Activated CD4-positive, alpha-beta T cell treated with anti-CD3 and anti-CD28 coated beads, Interleukin-2, amount 10 ng/mL, durations not matched to agents 7 days and 5 days (primary cell): ENCODE measurements at regions not wholly inside any gene's neighbourhood (a gene's known extent, or its start where the extent isn't known, plus 50 kb on each side); places are given as distances from the start of the nearest gene placed in this dataset.
"Not testable (repeated sequence)": the region's sequence is repeated elsewhere in the genome, so short reads cannot be mapped to it uniquely, and the experiment has no call there.

Source experiments
- CTCF ChIA-PET: fragments of 350-600 bp; sonication (Branson Sonifier 250); formaldehyde crosslinking; loops from one replicate; lab custom pipeline; 2021; ENCODE audit warnings: antibody characterized with exemption; lab: Charles Lee
- POLR2A ChIA-PET: fragments of 350-600 bp; sonication (Branson Sonifier 250); formaldehyde crosslinking; loops from one replicate; lab custom pipeline; 2021; ENCODE audit warnings: antibody characterized with exemption; lab: Charles Lee
- DNase-seq: peaks from one replicate; pipeline ENCODE4 v3.0.0-alpha.2; 2020
- H3K27ac Mint-ChIP-seq: one replicate; pipeline ENCODE4 v1.8.0; 2021; ENCODE audit warnings: mild to moderate bottlenecking, moderate library complexity, mixed read lengths
- H3K27me3 Mint-ChIP-seq: one replicate; pipeline ENCODE4 v1.8.0; 2021; ENCODE audit warnings: mixed read lengths
- H3K36me3 Mint-ChIP-seq: one replicate; pipeline ENCODE4 v1.8.0; 2021; ENCODE audit warnings: low read depth, mixed read lengths
- H3K4me1 Mint-ChIP-seq: one replicate; pipeline ENCODE4 v1.8.0; 2021; ENCODE audit warnings: mixed read lengths
- H3K4me3 Mint-ChIP-seq: one replicate; pipeline ENCODE4 v1.8.0; 2021; ENCODE audit warnings: mild to moderate bottlenecking, moderate library complexity, mixed read lengths
- H3K9me3 Mint-ChIP-seq: one replicate; pipeline ENCODE4 v1.8.0; 2021; ENCODE audit warnings: mixed read lengths

GRCh38 chr7:65609131-65609530 is 235.5 kb downstream of the ZNF92 start:
- ChIA-PET CTCF (no interaction called here), POLR2A (no interaction called here)
- DNase-seq: no peak
- H3K36me3 Mint-ChIP-seq: no peaks in the 10 kb centered on the region
- no peak overlapping the region for H3K4me3 Mint-ChIP-seq
- no peaks in the 10 kb centered on the region for H3K9me3 Mint-ChIP-seq
- H3K4me1 Mint-ChIP-seq: no peaks in the 10 kb centered on the region
- H3K27me3 Mint-ChIP-seq: peaks cover 17% of the 10 kb centered on the region
- no peak overlapping the region for H3K27ac Mint-ChIP-seq

- H3K27ac Mint-ChIP-seq, CTCF ChIA-PET, H3K4me3 Mint-ChIP-seq, H3K9me3 Mint-ChIP-seq, H3K36me3 Mint-ChIP-seq, H3K4me1 Mint-ChIP-seq, DNase-seq, POLR2A ChIA-PET: not testable (repeated sequence)
- peaks cover 24% of the 10 kb centered on the region for H3K27me3 Mint-ChIP-seq
Observed at GRCh38 chr7:65613644-65614289, 240.1 kb downstream of the ZNF92 start.

- H3K4me1 Mint-ChIP-seq, H3K4me3 Mint-ChIP-seq, H3K9me3 Mint-ChIP-seq, H3K36me3 Mint-ChIP-seq, POLR2A ChIA-PET, CTCF ChIA-PET, H3K27ac Mint-ChIP-seq, DNase-seq: not testable (repeated sequence)
- H3K27me3 Mint-ChIP-seq: peaks cover 24% of the 10 kb centered on the region
Observed at GRCh38 chr7:65616111-65616510, 242.5 kb downstream of the ZNF92 start.

GRCh38 chr7:65620216-65620615 is 246.6 kb downstream of the ZNF92 start:
- POLR2A ChIA-PET, H3K4me3 Mint-ChIP-seq, DNase-seq, H3K9me3 Mint-ChIP-seq, H3K4me1 Mint-ChIP-seq, H3K36me3 Mint-ChIP-seq, CTCF ChIA-PET, H3K27ac Mint-ChIP-seq: not testable (repeated sequence)
- peaks cover 30% of the 10 kb centered on the region for H3K27me3 Mint-ChIP-seq

- H3K27ac Mint-ChIP-seq, CTCF ChIA-PET, H3K4me3 Mint-ChIP-seq, H3K4me1 Mint-ChIP-seq, POLR2A ChIA-PET, H3K9me3 Mint-ChIP-seq, H3K36me3 Mint-ChIP-seq: not testable (repeated sequence)
- DNase-seq: peak; percentile 39
- peaks cover 37% of the 10 kb centered on the region for H3K27me3 Mint-ChIP-seq
Observed at GRCh38 chr7:65621580-65622201, 248.0 kb downstream of the ZNF92 start.

GRCh38 chr7:65631236-65631635 is 241.6 kb upstream of the VKORC1L1 start:
- not testable (repeated sequence) for H3K4me1 Mint-ChIP-seq, H3K27ac Mint-ChIP-seq
- peaks cover 13% of the 10 kb centered on the region for H3K27me3 Mint-ChIP-seq

GRCh38 chr7:65633587-65634404 is 239.1 kb upstream of the VKORC1L1 start:
- H3K9me3 Mint-ChIP-seq, H3K4me1 Mint-ChIP-seq, DNase-seq, H3K27ac Mint-ChIP-seq, POLR2A ChIA-PET, H3K27me3 Mint-ChIP-seq, H3K4me3 Mint-ChIP-seq, CTCF ChIA-PET, H3K36me3 Mint-ChIP-seq: not testable (repeated sequence)

More at GRCh38 chr7:65631236-65631635, 241.6 kb upstream of the VKORC1L1 start:
- H3K36me3 Mint-ChIP-seq, H3K9me3 Mint-ChIP-seq, DNase-seq, H3K4me3 Mint-ChIP-seq, CTCF ChIA-PET, POLR2A ChIA-PET: not testable (repeated sequence)

- H3K27me3 Mint-ChIP-seq, CTCF ChIA-PET, H3K4me3 Mint-ChIP-seq, H3K27ac Mint-ChIP-seq, H3K9me3 Mint-ChIP-seq, H3K36me3 Mint-ChIP-seq, H3K4me1 Mint-ChIP-seq, DNase-seq, POLR2A ChIA-PET: not testable (repeated sequence)
Observed at GRCh38 chr7:65638918-65639317, 234.0 kb upstream of the VKORC1L1 start.

- H3K27me3 Mint-ChIP-seq, H3K9me3 Mint-ChIP-seq, H3K4me3 Mint-ChIP-seq, POLR2A ChIA-PET, H3K27ac Mint-ChIP-seq, H3K36me3 Mint-ChIP-seq, DNase-seq, H3K4me1 Mint-ChIP-seq, CTCF ChIA-PET: not testable (repeated sequence)
Observed at GRCh38 chr7:65639717-65640116, 233.2 kb upstream of the VKORC1L1 start.

GRCh38 chr7:65643498-65643897 is 229.4 kb upstream of the VKORC1L1 start:
- H3K4me3 Mint-ChIP-seq, H3K4me1 Mint-ChIP-seq, H3K27me3 Mint-ChIP-seq, H3K9me3 Mint-ChIP-seq, H3K36me3 Mint-ChIP-seq, DNase-seq, POLR2A ChIA-PET, H3K27ac Mint-ChIP-seq, CTCF ChIA-PET: not testable (repeated sequence)

GRCh38 chr7:65647153-65647964 is 225.5 kb upstream of the VKORC1L1 start:
- H3K4me3 Mint-ChIP-seq, CTCF ChIA-PET, H3K4me1 Mint-ChIP-seq, H3K27me3 Mint-ChIP-seq, POLR2A ChIA-PET, DNase-seq, H3K9me3 Mint-ChIP-seq, H3K27ac Mint-ChIP-seq, H3K36me3 Mint-ChIP-seq: not testable (repeated sequence)

- H3K27me3 Mint-ChIP-seq, H3K27ac Mint-ChIP-seq, H3K36me3 Mint-ChIP-seq, CTCF ChIA-PET, H3K9me3 Mint-ChIP-seq, DNase-seq, H3K4me1 Mint-ChIP-seq, POLR2A ChIA-PET, H3K4me3 Mint-ChIP-seq: not testable (repeated sequence)
Observed at GRCh38 chr7:65651174-65651573, 221.7 kb upstream of the VKORC1L1 start.
